ENCODE measurements at regions not wholly inside any gene's neighbourhood (a gene's known extent, or its start where the extent isn't known, plus 50 kb on each side); places are given as distances from the start of the nearest gene placed in this dataset.

GRCh38 chr9:87146933-87147332 is 199.6 kb upstream of the GAS1 start:
- Histone ChIP-seq H3K9ac (ENCODE audit: low read depth in 2 of 2, low read length in 2 of 2) (no peak overlapping the region), H3K36me3 (no peaks in the 10 kb centered on the region), H3K9me3 (no peaks in the 10 kb centered on the region), H3K4me1 (no peaks in the 10 kb centered on the region), H3K4me3 (no peak overlapping the region), H3K27me3 (no peaks in the 10 kb centered on the region), H3K27ac (no peak overlapping the region)
- intact Hi-C loops (cut with DNase I), result no loop called here
- no peak for DNase-seq
- TF ChIP-seq, protein P1, sequence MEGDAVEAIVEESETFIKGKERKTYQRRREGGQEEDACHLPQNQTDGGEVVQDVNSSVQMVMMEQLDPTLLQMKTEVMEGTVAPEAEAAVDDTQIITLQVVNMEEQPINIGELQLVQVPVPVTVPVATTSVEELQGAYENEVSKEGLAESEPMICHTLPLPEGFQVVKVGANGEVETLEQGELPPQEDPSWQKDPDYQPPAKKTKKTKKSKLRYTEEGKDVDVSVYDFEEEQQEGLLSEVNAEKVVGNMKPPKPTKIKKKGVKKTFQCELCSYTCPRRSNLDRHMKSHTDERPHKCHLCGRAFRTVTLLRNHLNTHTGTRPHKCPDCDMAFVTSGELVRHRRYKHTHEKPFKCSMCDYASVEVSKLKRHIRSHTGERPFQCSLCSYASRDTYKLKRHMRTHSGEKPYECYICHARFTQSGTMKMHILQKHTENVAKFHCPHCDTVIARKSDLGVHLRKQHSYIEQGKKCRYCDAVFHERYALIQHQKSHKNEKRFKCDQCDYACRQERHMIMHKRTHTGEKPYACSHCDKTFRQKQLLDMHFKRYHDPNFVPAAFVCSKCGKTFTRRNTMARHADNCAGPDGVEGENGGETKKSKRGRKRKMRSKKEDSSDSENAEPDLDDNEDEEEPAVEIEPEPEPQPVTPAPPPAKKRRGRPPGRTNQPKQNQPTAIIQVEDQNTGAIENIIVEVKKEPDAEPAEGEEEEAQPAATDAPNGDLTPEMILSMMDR (IDR thresholded peaks at IDR 0.05), result no peak

DNA sequence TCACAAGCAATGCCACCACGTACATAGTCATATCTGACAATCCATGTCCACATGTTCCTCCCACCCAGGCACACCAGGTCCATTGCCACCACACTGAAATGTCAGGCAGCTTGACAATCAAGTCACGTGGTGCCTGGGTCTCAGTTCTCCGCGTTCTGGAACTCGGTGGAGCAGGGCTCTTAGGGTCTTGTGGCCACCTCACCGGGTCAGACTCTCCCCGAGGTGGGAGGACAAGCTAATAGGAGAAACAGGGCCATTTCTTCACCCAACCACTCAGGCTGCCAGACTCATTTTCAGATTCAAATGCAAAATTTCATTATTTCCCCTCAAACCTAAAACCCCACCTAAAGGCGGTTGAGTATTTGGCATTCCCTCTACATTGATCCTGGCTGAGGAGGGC is 200.5 kb upstream of the GAS1 start:
- no peak overlapping the region for H3K27ac ChIP-seq
- TF ChIP-seq, protein P1 (IDR thresholded peaks at IDR 0.05), result no peak
- H3K27me3 ChIP-seq, result no peaks in the 10 kb centered on the region
- no peaks in the 10 kb centered on the region for H3K36me3 ChIP-seq
- intact Hi-C loops (cut with DNase I), result no loop called here
- H3K9ac ChIP-seq (ENCODE audit: low read depth in 2 of 2, low read length in 2 of 2), result peak overlapping the region in 1 of 2 donors; percentile 36
- no peak for DNase-seq
- no peaks in the 10 kb centered on the region for H3K4me1 ChIP-seq
- H3K4me3 ChIP-seq, result no peak overlapping the region
- H3K9me3 ChIP-seq, result no peaks in the 10 kb centered on the region

GRCh38 chr9:87148331-87149104 is 201.2 kb upstream of the GAS1 start:
- intact Hi-C loops (cut with DNase I), result no loop called here

DNA sequence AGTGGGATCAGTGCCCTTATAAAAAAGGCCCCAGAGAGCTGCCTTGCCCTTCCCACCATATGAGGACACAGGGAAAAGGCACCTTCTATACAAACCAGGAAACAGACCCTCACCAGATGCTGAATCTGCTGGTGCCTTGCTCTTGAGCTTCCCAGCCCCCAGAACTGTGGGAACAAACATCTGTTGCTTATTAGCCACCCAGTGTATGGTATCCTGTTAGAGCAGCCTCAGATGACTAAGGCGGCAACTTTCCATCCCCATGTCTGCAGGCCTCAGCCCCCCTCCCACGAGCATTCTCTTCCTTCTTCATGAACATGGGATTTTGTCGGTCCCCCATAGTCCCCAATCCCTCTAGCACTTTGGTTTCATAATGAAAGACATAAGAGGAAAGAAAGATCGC is 202.5 kb upstream of the GAS1 start:
- Histone ChIP-seq H3K27ac (no peak overlapping the region), H3K27me3 (no peaks in the 10 kb centered on the region), H3K4me3 (no peak overlapping the region), H3K36me3 (no peaks in the 10 kb centered on the region), H3K9me3 (no peaks in the 10 kb centered on the region), H3K9ac (ENCODE audit: low read depth in 2 of 2, low read length in 2 of 2) (no peak overlapping the region), H3K4me1 (no peaks in the 10 kb centered on the region)
- TF ChIP-seq, protein P1 (IDR thresholded peaks at IDR 0.05), result no peak
- intact Hi-C loops (cut with DNase I), result no loop called here
- no peak for DNase-seq

More at GRCh38 chr9:87148331-87149104, 201.2 kb upstream of the GAS1 start:
- TF ChIP-seq, protein P1 (IDR thresholded peaks at IDR 0.05), result no peak
- Histone ChIP-seq H3K9ac (ENCODE audit: low read depth in 2 of 2, low read length in 2 of 2) (peak overlapping the region in 1 of 2 donors; percentile 41), H3K27me3 (no peaks in the 10 kb centered on the region), H3K4me1 (no peaks in the 10 kb centered on the region), H3K9me3 (no peaks in the 10 kb centered on the region), H3K36me3 (no peaks in the 10 kb centered on the region), H3K4me3 (peak overlapping the region; percentile 25), H3K27ac (peak overlapping the region; percentile 63)
- DNase-seq, result peak; percentile 45

GRCh38 chr9:87152256-87152655 is 204.9 kb upstream of the GAS1 start:
- TF ChIP-seq, protein P1 (IDR thresholded peaks at IDR 0.05), result no peak
- no peak overlapping the region for H3K27ac ChIP-seq
- no peak overlapping the region for H3K9ac ChIP-seq (ENCODE audit: low read depth in 2 of 2, low read length in 2 of 2)
- H3K4me1 ChIP-seq, result no peaks in the 10 kb centered on the region
- intact Hi-C loops (cut with DNase I), result no loop called here
- no peak for DNase-seq
- H3K4me3 ChIP-seq, result no peak overlapping the region
- H3K36me3 ChIP-seq, result no peaks in the 10 kb centered on the region
- no peaks in the 10 kb centered on the region for H3K9me3 ChIP-seq
- H3K27me3 ChIP-seq, result no peaks in the 10 kb centered on the region
